Keratinocyte (primary cell): ENCODE measurements at regions not wholly inside any gene's neighbourhood (a gene's known extent, or its start where the extent isn't known, plus 50 kb on each side); places are given as distances from the start of the nearest gene placed in this dataset.

Experiments used
- DNase-seq: peaks from one replicate; pipeline ENCODE4 v3.0.0-alpha.2; 2011; ENCODE audit warnings: low read depth, missing footprints, low spot score
- FAIRE-seq: peaks from 2 replicates; lab custom pipeline; 2011; peaks lifted over from hg19 to GRCh38; lab: Jason Lieb, UNC
- H2AFZ ChIP-seq: 2 replicates; pipeline ENCODE4 v1.6.0; 2012; ENCODE audit warnings: low read length, control low read depth, inconsistent platforms; ENCODE audit not compliant: control insufficient read depth
- H3K27ac ChIP-seq: 2 replicates; pipeline ENCODE4 v1.5.1; 2011; ENCODE audit warnings: low read length; ENCODE audit not compliant: control insufficient read depth, insufficient read depth
- H3K27me3 ChIP-seq: 3 replicates; pipeline ENCODE4 v1.6.0; 2011; ENCODE audit warnings: low read length; ENCODE audit not compliant: control insufficient read depth, insufficient read depth; ENCODE audit errors: extremely low read depth
- H3K36me3 ChIP-seq, 2 experiments: 2 replicates in 1 of 2; 3 replicates in 1 of 2; pipeline ENCODE4 v1.5.1; 2011; ENCODE audit warnings: low read length in 2 of 2, mild to moderate bottlenecking in 1 of 2; ENCODE audit not compliant: control insufficient read depth in 2 of 2, insufficient read depth in 2 of 2; ENCODE audit errors: extremely low read depth in 1 of 2
- H3K4me1 ChIP-seq: 3 replicates; pipeline ENCODE4 v1.5.1; 2011; ENCODE audit warnings: low read length; ENCODE audit not compliant: control insufficient read depth, insufficient read depth; ENCODE audit errors: extremely low read depth
- H3K4me2 ChIP-seq: 3 replicates; pipeline ENCODE4 v1.6.0; 2011; ENCODE audit warnings: low read depth, low read length; ENCODE audit not compliant: control insufficient read depth, insufficient read depth; ENCODE audit errors: extremely low read depth
- H3K4me3 ChIP-seq, 3 experiments: fragments of 200-600 bp in 1 of 3; sonication (generic) in 1 of 3; 2 replicates in 2 of 3; 3 replicates in 1 of 3; pipeline ENCODE4 v1.5.1; 2011 to 2016; ENCODE audit warnings: low read length in 3 of 3, mild to moderate bottlenecking in 3 of 3, control low read depth in 2 of 3, inconsistent platforms in 1 of 3, low read depth in 1 of 3, mixed read lengths in 1 of 3, mixed run types in 1 of 3, moderate library complexity in 1 of 3; ENCODE audit not compliant: control insufficient read depth in 2 of 3, insufficient read depth in 2 of 3; ENCODE audit errors: extremely low read depth in 1 of 3
- H3K79me2 ChIP-seq: 2 replicates; pipeline ENCODE4 v1.6.0; 2012; ENCODE audit warnings: low read length; ENCODE audit not compliant: control insufficient read depth, insufficient read depth
- H3K9ac ChIP-seq: 3 replicates; pipeline ENCODE4 v1.6.0; 2011; ENCODE audit warnings: low read length; ENCODE audit not compliant: control insufficient read depth, insufficient read depth; ENCODE audit errors: extremely low read depth
- H3K9me1 ChIP-seq: 3 replicates; pipeline ENCODE4 v1.6.0; 2011; ENCODE audit warnings: low read length; ENCODE audit not compliant: control insufficient read depth, insufficient read depth; ENCODE audit errors: extremely low read depth
- H3K9me3 ChIP-seq: 2 replicates; pipeline ENCODE4 v1.5.1; 2012; ENCODE audit warnings: low read depth, low read length; ENCODE audit not compliant: control insufficient read depth
- H4K20me1 ChIP-seq: 3 replicates; pipeline ENCODE4 v1.6.0; 2011; ENCODE audit warnings: low read length; ENCODE audit not compliant: control insufficient read depth, insufficient read depth; ENCODE audit errors: extremely low read depth
- CTCF ChIP-seq, 3 experiments: IDR thresholded peaks in 1 of 3; conservative IDR thresholded peaks in 1 of 3; optimal IDR thresholded peaks in 1 of 3; 2 replicates in 2 of 3; 3 replicates in 1 of 3; pipeline versions ENCODE3 to v1.5.1; 2011; ENCODE audit warnings: low read length in 3 of 3, mild to moderate bottlenecking in 3 of 3, moderate library complexity in 2 of 3, control low read depth in 1 of 3, inconsistent platforms in 1 of 3; ENCODE audit not compliant: insufficient read depth in 2 of 3; ENCODE audit errors: extremely low read depth in 1 of 3
- EZH2 ChIP-seq: IDR thresholded peaks from one replicate; pipeline ENCODE4 v1.6.1; 2012; ENCODE audit warnings: inconsistent platforms, mild to moderate bottlenecking, low read length, moderate library complexity
- dilution Hi-C: fragments of 300-500 bp; cut with MboI; formaldehyde crosslinking; loops from one replicate; pipeline ENCODE4 v1.7.0; 2020; ENCODE audit warnings: low sequenced_read_pairs; ENCODE audit not compliant: extremely low pct_ligation_motif_present

DNA sequence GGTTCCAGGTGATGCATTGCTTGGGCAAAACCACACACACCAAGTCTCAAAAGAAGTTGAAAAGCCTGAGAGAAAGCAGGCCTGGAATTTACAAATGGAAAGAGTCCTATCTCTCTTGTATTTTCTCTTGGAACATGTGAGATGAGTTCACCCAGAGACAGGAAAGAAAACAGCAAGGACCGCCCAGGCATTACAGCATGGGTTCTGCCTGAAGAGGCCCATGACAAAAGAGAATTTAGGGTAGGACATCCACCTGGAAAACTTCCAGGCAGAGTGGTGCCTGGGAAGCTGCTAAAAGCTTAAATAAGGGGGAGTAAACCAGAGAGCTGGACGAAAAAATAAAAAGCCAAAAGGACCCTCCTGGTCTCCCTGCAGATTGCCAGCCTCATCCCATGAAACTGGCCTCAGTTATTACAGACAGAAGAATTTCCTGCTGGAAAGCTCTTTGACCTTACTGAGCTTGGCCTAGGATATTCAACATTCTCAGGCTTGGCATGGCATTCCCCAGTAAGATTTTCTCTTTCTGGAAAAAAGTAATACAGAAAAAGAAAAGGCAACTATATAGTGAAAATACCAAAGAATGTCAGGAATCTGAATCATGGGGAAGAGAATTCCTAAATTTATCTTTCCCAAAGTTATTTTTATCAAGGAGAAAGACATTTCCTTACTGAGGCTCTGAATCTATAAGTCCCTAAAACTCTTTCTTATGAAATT, 121.3 kb upstream of the NUDT4 start:
- H3K36me3 ChIP-seq = no peaks in the 10 kb centered on the region
- H3K4me2 ChIP-seq = no peak overlapping the region
- no peaks in the 10 kb centered on the region for H3K4me1 ChIP-seq
- dilution Hi-C loops = no loop called here
- H4K20me1 ChIP-seq = no peaks in the 10 kb centered on the region
- peaks cover 3% of the 10 kb centered on the region for H3K9me3 ChIP-seq
- no peaks in the 10 kb centered on the region for H3K9me1 ChIP-seq
- H3K27me3 ChIP-seq = no peaks in the 10 kb centered on the region
- H3K27ac ChIP-seq = no peak overlapping the region
- DNase-seq (no peak), FAIRE-seq (no peak)
- H3K79me2 ChIP-seq = no peaks in the 10 kb centered on the region
- no peak overlapping the region for H3K9ac ChIP-seq
- no peak for TF ChIP-seq CTCF (optimal IDR thresholded peaks at IDR 0.05 in 1 of 3, IDR thresholded peaks at IDR 0.05 in 1 of 3, conservative IDR thresholded peaks at IDR 0.05 in 1 of 3; ENCODE audit: extremely low read depth in 1 of 3, insufficient read depth in 2 of 3, low read length in 3 of 3)
- TF ChIP-seq EZH2 = no peak
- H2AFZ ChIP-seq = no peak overlapping the region
- no peak overlapping the region for H3K4me3 ChIP-seq

- dilution Hi-C loops = no loop called here
- H3K9ac ChIP-seq = no peak overlapping the region
- no peaks in the 10 kb centered on the region for H3K27me3 ChIP-seq
- no peak overlapping the region for H3K27ac ChIP-seq
- no peaks in the 10 kb centered on the region for H3K79me2 ChIP-seq
- FAIRE-seq (no peak), DNase-seq (no peak)
- no peaks in the 10 kb centered on the region for H3K9me1 ChIP-seq
- H3K4me3 ChIP-seq = no peak overlapping the region
- H3K4me1 ChIP-seq = no peaks in the 10 kb centered on the region
- no peaks in the 10 kb centered on the region for H3K9me3 ChIP-seq
- H3K36me3 ChIP-seq = no peaks in the 10 kb centered on the region
- no peak for TF ChIP-seq CTCF (optimal IDR thresholded peaks at IDR 0.05 in 1 of 3, IDR thresholded peaks at IDR 0.05 in 1 of 3, conservative IDR thresholded peaks at IDR 0.05 in 1 of 3; ENCODE audit: extremely low read depth in 1 of 3, insufficient read depth in 2 of 3, low read length in 3 of 3)
- TF ChIP-seq EZH2 = no peak
- H3K4me2 ChIP-seq = no peak overlapping the region
- H2AFZ ChIP-seq = no peak overlapping the region
- H4K20me1 ChIP-seq = no peaks in the 10 kb centered on the region
Measured at GRCh38 chr12:93261505-93262094, 116.1 kb upstream of the NUDT4 start.
